ENCODE measurements at regions not wholly inside any gene's neighbourhood (a gene's known extent, or its start where the extent isn't known, plus 50 kb on each side); places are given as distances from the start of the nearest gene placed in this dataset.

DNA sequence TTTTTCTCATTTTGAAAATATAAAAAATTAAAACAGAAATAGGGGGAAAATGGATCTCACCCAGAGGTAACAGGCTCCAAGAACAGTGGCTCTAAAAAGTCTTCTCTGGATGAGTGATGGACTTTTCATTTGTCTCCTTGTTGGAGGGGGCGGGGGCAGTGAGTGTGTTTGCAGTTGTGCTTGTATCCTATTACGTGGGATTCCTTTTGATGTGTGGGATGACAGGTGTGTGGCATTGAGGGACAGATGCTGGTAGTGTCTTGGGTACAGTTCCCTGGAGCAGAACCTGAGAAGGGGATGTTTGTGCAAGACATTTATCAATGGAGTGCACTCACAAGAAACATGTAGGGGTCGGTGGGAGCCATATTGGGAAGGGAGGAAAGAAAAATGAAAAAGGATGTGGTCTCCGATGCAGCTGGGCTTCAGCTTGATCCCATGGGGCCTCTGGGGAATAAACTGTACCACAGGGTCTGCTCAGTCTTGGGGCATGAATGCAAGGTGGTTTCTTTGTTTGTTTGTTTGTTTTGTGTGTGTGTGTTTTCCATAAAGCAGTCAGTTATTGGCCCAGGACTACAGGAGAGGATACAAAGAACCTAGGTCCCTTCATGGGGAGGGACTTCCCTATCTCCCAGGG is 120.0 kb upstream of the SLC35G4 start:
- TF ChIP-seq, protein P1, sequence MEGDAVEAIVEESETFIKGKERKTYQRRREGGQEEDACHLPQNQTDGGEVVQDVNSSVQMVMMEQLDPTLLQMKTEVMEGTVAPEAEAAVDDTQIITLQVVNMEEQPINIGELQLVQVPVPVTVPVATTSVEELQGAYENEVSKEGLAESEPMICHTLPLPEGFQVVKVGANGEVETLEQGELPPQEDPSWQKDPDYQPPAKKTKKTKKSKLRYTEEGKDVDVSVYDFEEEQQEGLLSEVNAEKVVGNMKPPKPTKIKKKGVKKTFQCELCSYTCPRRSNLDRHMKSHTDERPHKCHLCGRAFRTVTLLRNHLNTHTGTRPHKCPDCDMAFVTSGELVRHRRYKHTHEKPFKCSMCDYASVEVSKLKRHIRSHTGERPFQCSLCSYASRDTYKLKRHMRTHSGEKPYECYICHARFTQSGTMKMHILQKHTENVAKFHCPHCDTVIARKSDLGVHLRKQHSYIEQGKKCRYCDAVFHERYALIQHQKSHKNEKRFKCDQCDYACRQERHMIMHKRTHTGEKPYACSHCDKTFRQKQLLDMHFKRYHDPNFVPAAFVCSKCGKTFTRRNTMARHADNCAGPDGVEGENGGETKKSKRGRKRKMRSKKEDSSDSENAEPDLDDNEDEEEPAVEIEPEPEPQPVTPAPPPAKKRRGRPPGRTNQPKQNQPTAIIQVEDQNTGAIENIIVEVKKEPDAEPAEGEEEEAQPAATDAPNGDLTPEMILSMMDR (IDR thresholded peaks at IDR 0.05; ENCODE audit: low read depth, low read length, missing input control): no peak
- TF ChIP-seq YY1 (IDR thresholded peaks at IDR 0.05) (no peak), JUND (IDR thresholded peaks at IDR 0.05) (no peak), RAD21 (IDR thresholded peaks at IDR 0.05) (no peak), GABPA (IDR thresholded peaks at IDR 0.05 in 1 of 2, conservative IDR thresholded peaks at IDR 0.05 in 1 of 2) (no peak), SP1 (IDR thresholded peaks at IDR 0.05) (no peak), FOXA1 (IDR thresholded peaks at IDR 0.05) (no peak), TAF1 (conservative IDR thresholded peaks at IDR 0.05) (no peak)
- TF ChIP-seq, protein P2, sequence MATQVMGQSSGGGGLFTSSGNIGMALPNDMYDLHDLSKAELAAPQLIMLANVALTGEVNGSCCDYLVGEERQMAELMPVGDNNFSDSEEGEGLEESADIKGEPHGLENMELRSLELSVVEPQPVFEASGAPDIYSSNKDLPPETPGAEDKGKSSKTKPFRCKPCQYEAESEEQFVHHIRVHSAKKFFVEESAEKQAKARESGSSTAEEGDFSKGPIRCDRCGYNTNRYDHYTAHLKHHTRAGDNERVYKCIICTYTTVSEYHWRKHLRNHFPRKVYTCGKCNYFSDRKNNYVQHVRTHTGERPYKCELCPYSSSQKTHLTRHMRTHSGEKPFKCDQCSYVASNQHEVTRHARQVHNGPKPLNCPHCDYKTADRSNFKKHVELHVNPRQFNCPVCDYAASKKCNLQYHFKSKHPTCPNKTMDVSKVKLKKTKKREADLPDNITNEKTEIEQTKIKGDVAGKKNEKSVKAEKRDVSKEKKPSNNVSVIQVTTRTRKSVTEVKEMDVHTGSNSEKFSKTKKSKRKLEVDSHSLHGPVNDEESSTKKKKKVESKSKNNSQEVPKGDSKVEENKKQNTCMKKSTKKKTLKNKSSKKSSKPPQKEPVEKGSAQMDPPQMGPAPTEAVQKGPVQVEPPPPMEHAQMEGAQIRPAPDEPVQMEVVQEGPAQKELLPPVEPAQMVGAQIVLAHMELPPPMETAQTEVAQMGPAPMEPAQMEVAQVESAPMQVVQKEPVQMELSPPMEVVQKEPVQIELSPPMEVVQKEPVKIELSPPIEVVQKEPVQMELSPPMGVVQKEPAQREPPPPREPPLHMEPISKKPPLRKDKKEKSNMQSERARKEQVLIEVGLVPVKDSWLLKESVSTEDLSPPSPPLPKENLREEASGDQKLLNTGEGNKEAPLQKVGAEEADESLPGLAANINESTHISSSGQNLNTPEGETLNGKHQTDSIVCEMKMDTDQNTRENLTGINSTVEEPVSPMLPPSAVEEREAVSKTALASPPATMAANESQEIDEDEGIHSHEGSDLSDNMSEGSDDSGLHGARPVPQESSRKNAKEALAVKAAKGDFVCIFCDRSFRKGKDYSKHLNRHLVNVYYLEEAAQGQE (IDR thresholded peaks at IDR 0.05): no peak
- TF ChIP-seq, protein P3, sequence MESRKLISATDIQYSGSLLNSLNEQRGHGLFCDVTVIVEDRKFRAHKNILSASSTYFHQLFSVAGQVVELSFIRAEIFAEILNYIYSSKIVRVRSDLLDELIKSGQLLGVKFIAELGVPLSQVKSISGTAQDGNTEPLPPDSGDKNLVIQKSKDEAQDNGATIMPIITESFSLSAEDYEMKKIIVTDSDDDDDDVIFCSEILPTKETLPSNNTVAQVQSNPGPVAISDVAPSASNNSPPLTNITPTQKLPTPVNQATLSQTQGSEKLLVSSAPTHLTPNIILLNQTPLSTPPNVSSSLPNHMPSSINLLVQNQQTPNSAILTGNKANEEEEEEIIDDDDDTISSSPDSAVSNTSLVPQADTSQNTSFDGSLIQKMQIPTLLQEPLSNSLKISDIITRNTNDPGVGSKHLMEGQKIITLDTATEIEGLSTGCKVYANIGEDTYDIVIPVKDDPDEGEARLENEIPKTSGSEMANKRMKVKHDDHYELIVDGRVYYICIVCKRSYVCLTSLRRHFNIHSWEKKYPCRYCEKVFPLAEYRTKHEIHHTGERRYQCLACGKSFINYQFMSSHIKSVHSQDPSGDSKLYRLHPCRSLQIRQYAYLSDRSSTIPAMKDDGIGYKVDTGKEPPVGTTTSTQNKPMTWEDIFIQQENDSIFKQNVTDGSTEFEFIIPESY (IDR thresholded peaks at IDR 0.05): no peak
- TF ChIP-seq, protein P4, sequence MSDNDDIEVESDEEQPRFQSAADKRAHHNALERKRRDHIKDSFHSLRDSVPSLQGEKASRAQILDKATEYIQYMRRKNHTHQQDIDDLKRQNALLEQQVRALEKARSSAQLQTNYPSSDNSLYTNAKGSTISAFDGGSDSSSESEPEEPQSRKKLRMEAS (IDR thresholded peaks at IDR 0.05): no peak
- TF ChIP-seq, protein P5, sequence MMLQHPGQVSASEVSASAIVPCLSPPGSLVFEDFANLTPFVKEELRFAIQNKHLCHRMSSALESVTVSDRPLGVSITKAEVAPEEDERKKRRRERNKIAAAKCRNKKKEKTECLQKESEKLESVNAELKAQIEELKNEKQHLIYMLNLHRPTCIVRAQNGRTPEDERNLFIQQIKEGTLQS (IDR thresholded peaks at IDR 0.05): no peak

Measured in liver (tissue), 3 donors.